Tibial nerve (tissue), 4 donors: ENCODE measurements at regions not wholly inside any gene's neighbourhood (a gene's known extent, or its start where the extent isn't known, plus 50 kb on each side); places are given as distances from the start of the nearest gene placed in this dataset.
A peak's percentile ranks its signal among the peaks of the same experiment; 100 is the strongest.

Experiments
- DNase-seq, 2 donors: peaks; one replicate each; pipeline ENCODE4 v3.0.0-alpha.2; 2019; ENCODE audit warnings: low spot score in 2 of 2
- H3K27ac ChIP-seq, 4 donors: fragments of 200-600 bp; sonication (generic) in 3 of 4; one replicate each; pipeline ENCODE4 v1.5.1; 2017 to 2019; ENCODE audit warnings: mild to moderate bottlenecking in 1 of 4
- H3K27me3 ChIP-seq, 2 donors: fragments of 200-600 bp; sonication (generic) in 1 of 2; one replicate each; pipeline versions ENCODE4 v1.5.1 to v1.6.0; 2017 to 2019
- H3K36me3 ChIP-seq, 3 donors: fragments of 200-600 bp; sonication (generic); one replicate each; pipeline ENCODE4 v1.5.1; 2018 to 2019
- H3K4me1 ChIP-seq, 4 donors: fragments of 200-600 bp; sonication (generic) in 3 of 4; one replicate each; pipeline ENCODE4 v1.5.1; 2017 to 2019
- H3K4me3 ChIP-seq, 4 donors: fragments of 200-600 bp; sonication (generic) in 3 of 4; one replicate each; pipeline ENCODE4 v1.5.1; 2017 to 2019; ENCODE audit warnings: mild to moderate bottlenecking in 1 of 4, moderate library complexity in 1 of 4
- H3K9me3 ChIP-seq, 4 donors: fragments of 200-600 bp; sonication (generic) in 3 of 4; one replicate each; pipeline ENCODE4 v1.5.1; 2017 to 2019
- CTCF ChIP-seq, 5 experiments: fragments of 200-600 bp in 3 of 5; fragments of 450-650 bp in 2 of 5; sonication (generic) in 3 of 5; IDR thresholded peaks; one replicate each; pipeline ENCODE4 v1.5.1; 2016 to 2019; ENCODE audit warnings: antibody characterized with exemption in 5 of 5, mild to moderate bottlenecking in 3 of 5, moderate library complexity in 2 of 5
- EP300 ChIP-seq, 2 donors: sonication (generic); formaldehyde crosslinking; IDR thresholded peaks; one replicate each; pipeline ENCODE4 v1.6.1; 2017; ENCODE audit warnings: antibody characterized with exemption in 2 of 2, mild to moderate bottlenecking in 1 of 2
- POLR2A ChIP-seq, 2 donors: fragments of 450-650 bp; IDR thresholded peaks; one replicate each; pipeline ENCODE4 v1.6.1; 2017; ENCODE audit warnings: antibody characterized with exemption in 2 of 2, mild to moderate bottlenecking in 2 of 2, moderate library complexity in 2 of 2
- WGBS, 2 donors: methylation state at CpG; one replicate each; pipeline ENCODE4 v1.1.5; 2018; 5-methylcytosine and 5-hydroxymethylcytosine counted together

- H3K9me3 ChIP-seq, result no peaks in the 10 kb centered on the region
- no peak overlapping the region for H3K4me3 ChIP-seq
- DNase-seq, result peak in 1 of 2 donors; percentile 17
- no peaks in the 10 kb centered on the region for H3K27me3 ChIP-seq
- no peak overlapping the region for H3K27ac ChIP-seq
- H3K4me1 ChIP-seq, result peaks cover 0 to 5% (median 0%) of the 10 kb centered on the region in 4 donors
- H3K36me3 ChIP-seq, result no peaks in the 10 kb centered on the region
- TF ChIP-seq POLR2A (IDR thresholded peaks at IDR 0.05), result no peak
- TF ChIP-seq CTCF (IDR thresholded peaks at IDR 0.05), result peak; percentile 48 to 86 (median 60)
Observed at GRCh38 chr3:98994128-98994762, 92.8 kb upstream of the DCBLD2 start.

GRCh38 chr3:98991393-98991792, 89.9 kb upstream of the DCBLD2 start:
- no peak for DNase-seq
- Histone ChIP-seq H3K9me3 (no peaks in the 10 kb centered on the region), H3K27me3 (no peaks in the 10 kb centered on the region), H3K27ac (no peak overlapping the region), H3K4me3 (no peak overlapping the region), H3K4me1 (peaks cover 0 to 9% (median 1%) of the 10 kb centered on the region in 4 donors), H3K36me3 (no peaks in the 10 kb centered on the region)
- TF ChIP-seq CTCF (IDR thresholded peaks at IDR 0.05) (no peak), EP300 (IDR thresholded peaks at IDR 0.05) (no peak), POLR2A (IDR thresholded peaks at IDR 0.05) (no peak)

- 91 to 93% methylated on average over 2 of the region's 2 CpGs for WGBS, 2 donors
- Histone ChIP-seq H3K9me3 (no peaks in the 10 kb centered on the region), H3K36me3 (no peaks in the 10 kb centered on the region), H3K4me3 (no peak overlapping the region), H3K4me1 (peaks cover 0 to 16% (median 2%) of the 10 kb centered on the region in 4 donors), H3K27ac (no peak overlapping the region), H3K27me3 (no peaks in the 10 kb centered on the region)
- TF ChIP-seq EP300 (IDR thresholded peaks at IDR 0.05) (no peak), CTCF (IDR thresholded peaks at IDR 0.05) (no peak), POLR2A (IDR thresholded peaks at IDR 0.05) (no peak)
- DNase-seq, result no peak
Observed at GRCh38 chr3:98990657-98991056, 89.2 kb upstream of the DCBLD2 start.

- peak overlapping the region in 2 of 4 donors; percentile 36 to 73 for H3K27ac ChIP-seq
- H3K4me3 ChIP-seq, result no peak overlapping the region
- TF ChIP-seq EP300 (IDR thresholded peaks at IDR 0.05) (peak in 1 of 2 donors; percentile 38), CTCF (IDR thresholded peaks at IDR 0.05) (no peak), POLR2A (IDR thresholded peaks at IDR 0.05) (no peak)
- WGBS, 2 donors, result 12 to 32% methylated on average over 1 of the region's 1 CpG
- H3K36me3 ChIP-seq, result no peaks in the 10 kb centered on the region
- H3K9me3 ChIP-seq, result no peaks in the 10 kb centered on the region
- peaks cover 0 to 43% (median 2%) of the 10 kb centered on the region in 4 donors for H3K4me1 ChIP-seq
- DNase-seq, result no peak
- no peaks in the 10 kb centered on the region for H3K27me3 ChIP-seq
Observed at GRCh38 chr3:98986073-98986472, 84.6 kb upstream of the DCBLD2 start.

- Histone ChIP-seq H3K27me3 (no peaks in the 10 kb centered on the region), H3K4me3 (no peak overlapping the region), H3K27ac (peak overlapping the region in 2 of 4 donors; percentile 36 to 73), H3K4me1 (peaks cover 0 to 43% (median 2%) of the 10 kb centered on the region in 4 donors), H3K9me3 (no peaks in the 10 kb centered on the region), H3K36me3 (no peaks in the 10 kb centered on the region)
- WGBS, 2 donors, result 19 to 22% methylated on average over 3 of the region's 3 CpGs
- DNase-seq, result no peak
- no peak for TF ChIP-seq POLR2A (IDR thresholded peaks at IDR 0.05)
- TF ChIP-seq CTCF (IDR thresholded peaks at IDR 0.05), result no peak
- no peak for TF ChIP-seq EP300 (IDR thresholded peaks at IDR 0.05)
Observed at GRCh38 chr3:98985431-98985830, 83.9 kb upstream of the DCBLD2 start.
